ENCODE measurements at regions not wholly inside any gene's neighbourhood (a gene's known extent, or its start where the extent isn't known, plus 50 kb on each side); places are given as distances from the start of the nearest gene placed in this dataset.

DNA sequence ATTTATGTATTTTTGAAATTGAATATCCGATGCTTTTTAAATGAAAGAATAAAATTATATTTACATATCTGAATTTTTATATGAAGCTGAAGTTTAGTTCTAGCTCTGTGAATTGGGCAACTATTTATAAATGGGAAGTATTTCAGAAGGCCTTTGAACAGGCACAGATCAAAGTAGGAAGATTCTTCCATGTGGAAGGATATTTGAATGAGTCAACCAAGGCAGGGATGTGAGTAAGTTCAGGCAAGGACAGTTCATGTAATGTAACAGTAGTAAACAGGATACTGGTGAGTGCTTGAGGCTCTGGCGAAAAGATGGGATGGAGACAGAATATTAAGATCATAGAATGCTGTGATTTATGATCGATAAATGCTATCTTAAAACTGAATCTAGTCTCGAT, 417.8 kb upstream of the CCDC179 start:
- TF ChIP-seq, protein P1, sequence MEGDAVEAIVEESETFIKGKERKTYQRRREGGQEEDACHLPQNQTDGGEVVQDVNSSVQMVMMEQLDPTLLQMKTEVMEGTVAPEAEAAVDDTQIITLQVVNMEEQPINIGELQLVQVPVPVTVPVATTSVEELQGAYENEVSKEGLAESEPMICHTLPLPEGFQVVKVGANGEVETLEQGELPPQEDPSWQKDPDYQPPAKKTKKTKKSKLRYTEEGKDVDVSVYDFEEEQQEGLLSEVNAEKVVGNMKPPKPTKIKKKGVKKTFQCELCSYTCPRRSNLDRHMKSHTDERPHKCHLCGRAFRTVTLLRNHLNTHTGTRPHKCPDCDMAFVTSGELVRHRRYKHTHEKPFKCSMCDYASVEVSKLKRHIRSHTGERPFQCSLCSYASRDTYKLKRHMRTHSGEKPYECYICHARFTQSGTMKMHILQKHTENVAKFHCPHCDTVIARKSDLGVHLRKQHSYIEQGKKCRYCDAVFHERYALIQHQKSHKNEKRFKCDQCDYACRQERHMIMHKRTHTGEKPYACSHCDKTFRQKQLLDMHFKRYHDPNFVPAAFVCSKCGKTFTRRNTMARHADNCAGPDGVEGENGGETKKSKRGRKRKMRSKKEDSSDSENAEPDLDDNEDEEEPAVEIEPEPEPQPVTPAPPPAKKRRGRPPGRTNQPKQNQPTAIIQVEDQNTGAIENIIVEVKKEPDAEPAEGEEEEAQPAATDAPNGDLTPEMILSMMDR (IDR thresholded peaks at IDR 0.05; ENCODE audit: insufficient read depth, low read depth, low read length, missing control alignments): no peak
- DNase-seq (ENCODE audit: low read depth): no peak
- no peak overlapping the region for H3K4me3 ChIP-seq (ENCODE audit: low read depth, low read length)

DNA sequence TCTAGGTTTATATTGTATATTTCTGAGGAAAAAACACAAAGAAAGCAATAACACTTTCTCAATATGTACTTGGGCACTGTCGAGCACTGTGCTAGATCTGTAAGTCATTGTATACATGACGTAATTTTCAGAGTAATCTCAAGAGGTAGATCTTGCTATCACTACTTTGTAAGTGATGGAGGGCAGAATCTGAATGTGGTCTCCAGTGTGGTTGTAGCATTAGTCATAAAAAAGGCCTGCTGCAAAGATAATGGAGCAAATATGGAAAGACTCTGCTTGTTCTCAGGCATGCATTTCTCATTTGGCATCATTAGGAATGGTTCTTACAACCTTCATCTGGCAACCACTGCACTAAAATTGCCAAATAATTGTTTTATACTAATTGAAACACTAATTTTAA, 419.8 kb upstream of the CCDC179 start:
- TF ChIP-seq, protein P1 (IDR thresholded peaks at IDR 0.05; ENCODE audit: insufficient read depth, low read depth, low read length, missing control alignments): no peak
- no peak for DNase-seq (ENCODE audit: low read depth)
- no peak overlapping the region for H3K4me3 ChIP-seq (ENCODE audit: low read depth, low read length)

DNA sequence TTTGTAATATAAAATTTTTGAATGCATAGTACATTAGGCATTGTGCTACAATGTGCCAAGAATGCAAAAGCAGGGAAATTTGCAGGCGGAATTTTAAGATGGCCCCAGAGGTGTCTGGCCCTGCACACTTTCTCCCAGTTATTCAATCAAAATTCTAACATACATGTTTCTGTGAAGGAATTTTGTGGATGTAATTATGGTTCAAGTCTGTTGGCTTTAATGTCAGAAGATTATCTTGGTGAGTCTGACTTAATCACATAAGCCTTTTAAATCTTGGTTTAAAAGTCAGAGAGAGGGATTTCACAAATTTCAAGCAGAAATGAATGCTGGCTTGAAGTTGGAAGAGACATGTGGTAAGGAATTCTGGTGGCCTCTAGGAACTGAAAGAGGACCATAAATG, 423.4 kb upstream of the CCDC179 start:
- DNase-seq (ENCODE audit: low read depth): no peak
- TF ChIP-seq, protein P1 (IDR thresholded peaks at IDR 0.05; ENCODE audit: insufficient read depth, low read depth, low read length, missing control alignments): no peak
- no peak overlapping the region for H3K4me3 ChIP-seq (ENCODE audit: low read depth, low read length)

DNA sequence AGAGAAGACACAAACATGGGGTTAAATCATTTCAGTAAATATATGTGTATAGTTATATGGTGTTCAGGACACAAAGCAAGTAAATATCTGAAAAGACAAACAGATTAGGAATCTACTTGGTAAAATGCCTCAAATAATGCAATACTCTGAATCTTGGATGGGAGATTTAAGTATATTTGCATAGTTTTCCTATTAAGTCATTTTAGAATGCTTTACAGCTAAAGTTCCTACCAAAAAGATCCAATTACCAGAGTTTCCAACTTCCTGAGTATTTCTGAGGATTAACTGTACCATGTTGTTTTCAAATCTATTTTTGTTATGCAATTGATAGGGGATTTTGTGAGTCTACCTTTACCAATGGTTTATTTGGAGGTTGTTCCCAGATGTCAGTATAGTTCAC, 424.4 kb upstream of the CCDC179 start:
- DNase-seq (ENCODE audit: low read depth): no peak
- H3K4me3 ChIP-seq (ENCODE audit: low read depth, low read length): no peak overlapping the region
- TF ChIP-seq, protein P1 (IDR thresholded peaks at IDR 0.05; ENCODE audit: insufficient read depth, low read depth, low read length, missing control alignments): no peak

DNA sequence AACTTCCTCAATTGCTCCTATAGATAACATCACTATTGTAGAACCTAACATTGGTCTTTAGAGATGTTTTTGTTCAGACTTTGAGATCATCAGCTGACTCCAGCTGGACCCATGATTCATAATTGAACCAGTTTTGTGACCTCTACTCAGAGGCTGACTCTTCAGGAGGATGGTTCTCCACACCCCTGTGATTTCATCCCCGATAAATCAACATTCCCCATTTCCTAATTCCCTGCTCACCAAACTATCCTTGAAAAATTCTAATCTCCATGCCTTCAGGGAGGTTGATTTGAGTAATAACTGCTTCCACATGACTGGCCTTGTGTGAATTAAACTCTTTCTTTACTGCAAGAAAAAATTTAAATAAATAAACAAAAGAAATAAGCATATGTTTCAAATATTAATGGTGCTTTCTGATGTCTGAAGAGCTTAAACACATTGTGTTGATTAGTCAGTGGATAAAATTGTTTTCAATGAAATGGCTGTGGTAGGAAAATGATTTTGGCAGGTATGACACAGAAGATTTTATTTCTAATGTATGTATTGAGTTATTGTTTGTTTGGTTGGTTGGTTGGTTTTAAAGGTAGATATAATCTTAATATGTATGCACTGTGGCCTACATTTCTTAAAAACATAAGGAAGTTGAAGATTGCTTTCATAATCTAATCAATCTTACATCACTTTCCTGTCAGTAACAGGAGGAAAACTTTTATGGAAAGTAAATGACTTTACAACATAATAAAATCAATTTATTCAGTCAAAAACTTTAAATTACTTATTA, 427.9 kb upstream of the CCDC179 start:
- TF ChIP-seq, protein P1 (IDR thresholded peaks at IDR 0.05; ENCODE audit: insufficient read depth, low read depth, low read length, missing control alignments): no peak
- no peak overlapping the region for H3K4me3 ChIP-seq (ENCODE audit: low read depth, low read length)
- no peak for DNase-seq (ENCODE audit: low read depth)

DNA sequence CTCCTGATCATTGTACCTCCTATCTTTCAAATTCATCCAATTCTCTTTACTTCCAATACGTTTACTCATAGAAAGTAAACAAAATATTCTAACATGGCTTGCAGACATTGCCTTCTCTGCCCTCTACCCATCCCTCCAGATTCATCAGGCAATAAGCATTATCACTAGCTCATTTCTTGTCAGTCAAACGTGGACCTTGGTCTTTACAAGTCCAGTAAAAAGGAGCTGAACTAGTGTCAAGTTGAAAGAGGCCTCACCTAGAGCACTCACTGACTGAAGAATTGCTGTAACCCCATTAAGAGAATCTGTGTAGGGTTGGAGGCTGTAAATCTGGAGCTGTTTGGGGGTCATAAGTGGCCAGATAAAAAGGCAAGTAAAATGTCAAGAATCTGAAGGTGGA, 435.0 kb upstream of the CCDC179 start:
- no peak for DNase-seq (ENCODE audit: low read depth)
- H3K4me3 ChIP-seq (ENCODE audit: low read depth, low read length): no peak overlapping the region
- TF ChIP-seq, protein P1 (IDR thresholded peaks at IDR 0.05; ENCODE audit: insufficient read depth, low read depth, low read length, missing control alignments): no peak

DNA sequence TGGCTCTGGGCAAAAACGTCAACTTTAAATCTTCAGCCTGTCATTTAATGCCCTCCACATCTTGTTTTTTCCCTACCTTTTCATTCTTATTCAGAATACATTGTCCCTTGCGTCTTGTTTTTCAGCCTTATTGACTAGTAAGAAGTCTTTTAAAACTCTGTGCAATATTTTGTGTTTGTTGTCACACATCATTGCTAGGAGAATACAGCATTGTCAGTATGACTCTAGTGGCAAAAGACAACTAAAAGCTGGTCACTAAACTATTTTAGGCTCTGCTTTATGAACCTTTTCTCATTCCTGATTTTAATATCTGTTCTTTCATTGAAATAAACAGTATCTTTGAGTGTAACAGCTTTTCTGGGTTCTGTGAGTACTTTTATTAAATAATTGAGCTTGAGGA, 447.8 kb upstream of the CCDC179 start:
- no peak for DNase-seq (ENCODE audit: low read depth)
- H3K4me3 ChIP-seq (ENCODE audit: low read depth, low read length): no peak overlapping the region
- TF ChIP-seq, protein P1 (IDR thresholded peaks at IDR 0.05; ENCODE audit: insufficient read depth, low read depth, low read length, missing control alignments): no peak

Measured in GM12865 (cell line).